Islet of Langerhans (tissue), 1 donor: ENCODE measurements at regions not wholly inside any gene's neighbourhood (a gene's known extent, or its start where the extent isn't known, plus 50 kb on each side); places are given as distances from the start of the nearest gene placed in this dataset.

Experiments
- FAIRE-seq: peaks from one replicate; lab custom pipeline; 2011; peaks lifted over from hg19 to GRCh38; lab: Jason Lieb, UNC

DNA sequence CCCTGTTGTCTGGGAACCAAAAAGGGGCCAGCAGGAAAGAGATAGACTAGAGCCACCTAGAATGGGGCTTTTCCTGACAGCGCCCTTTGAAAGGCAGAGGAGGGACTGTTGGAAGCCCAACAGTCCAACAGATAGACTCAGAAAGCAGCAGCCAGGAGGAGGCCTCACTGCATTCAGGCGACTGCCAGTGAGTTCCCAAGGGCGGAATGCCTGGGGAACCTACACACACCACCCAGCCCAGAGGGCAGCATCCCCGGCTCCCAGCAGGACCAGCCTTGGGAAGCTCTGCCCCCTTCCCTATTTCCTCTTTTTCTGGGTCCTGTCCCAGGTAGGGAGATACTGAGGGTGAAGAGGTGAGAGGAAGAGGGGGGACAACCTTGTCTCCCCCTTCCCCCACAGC lies 192.4 kb upstream of the KLF4 start:
- no peak for FAIRE-seq

DNA sequence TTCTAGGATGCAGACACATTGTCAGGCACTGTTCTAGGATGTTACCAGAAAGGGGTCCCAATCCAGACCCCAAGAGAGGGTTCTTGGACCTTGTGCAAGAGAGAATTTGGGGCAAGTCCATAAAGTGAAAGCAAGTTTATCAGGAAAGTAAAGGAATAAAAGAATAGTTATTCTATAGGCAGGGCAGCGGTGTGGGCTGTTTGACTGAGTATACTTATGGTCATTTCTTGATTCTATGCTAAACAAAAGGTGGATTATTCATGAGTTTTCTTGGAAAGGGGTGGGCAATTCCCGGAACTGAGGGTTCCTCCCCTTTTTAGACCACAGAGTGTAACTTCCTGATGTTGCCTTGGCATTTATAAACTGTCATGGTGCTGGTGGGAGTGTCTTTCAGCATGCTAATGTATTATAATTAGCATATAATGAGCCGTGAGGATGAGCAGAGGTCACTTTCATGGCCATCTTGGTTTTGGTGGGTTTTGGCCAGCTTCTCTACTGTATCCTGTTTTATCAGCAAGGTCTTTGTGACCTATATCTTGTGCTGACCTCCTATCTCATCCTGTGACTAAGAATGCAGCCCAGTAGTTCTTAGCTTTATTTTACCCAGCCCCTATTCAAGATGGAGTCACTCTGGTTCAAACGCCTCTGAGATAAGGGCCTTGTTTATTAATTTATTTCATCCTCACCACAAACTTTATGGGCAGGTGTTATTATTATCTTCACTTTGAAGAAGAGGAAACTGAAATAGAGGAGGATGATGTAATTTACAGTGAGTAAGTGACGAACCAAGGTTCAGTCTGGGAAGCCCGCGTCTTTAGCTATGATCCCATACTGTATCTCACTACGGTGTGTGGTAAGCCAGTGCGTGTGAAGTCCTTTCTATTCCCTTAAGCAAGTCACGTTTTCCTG lies 186.0 kb upstream of the KLF4 start:
- no peak for FAIRE-seq

DNA sequence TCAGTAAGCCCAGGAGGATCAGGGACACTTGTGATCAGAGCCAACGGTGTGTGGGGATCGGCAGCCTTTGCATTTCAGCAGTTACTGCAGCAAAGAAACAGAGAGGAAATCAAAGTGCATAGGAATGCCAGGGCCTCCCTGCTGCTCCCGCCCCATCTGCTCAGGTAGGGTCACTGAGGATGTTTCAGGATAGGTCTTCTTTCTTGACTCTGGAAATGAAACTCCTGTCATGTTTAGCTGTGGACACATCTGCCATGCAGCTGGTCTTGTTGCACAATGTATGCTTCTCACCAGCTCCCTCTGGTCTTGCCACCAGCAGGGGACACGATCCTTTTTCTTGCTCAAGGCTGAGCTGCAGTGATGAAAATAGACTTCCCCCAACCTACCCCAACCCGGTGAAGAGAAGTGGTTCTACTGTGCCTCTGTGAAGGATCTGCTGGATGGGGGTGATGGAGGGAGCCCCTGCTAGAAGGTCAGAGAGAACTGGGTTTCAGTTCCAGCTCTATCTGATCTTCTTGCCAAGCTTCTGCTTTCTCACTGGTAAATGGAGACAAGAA lies 185.2 kb upstream of the KLF4 start:
- no peak for FAIRE-seq

GRCh38 chr9:107673861-107674720 lies 184.5 kb upstream of the KLF4 start:
- FAIRE-seq, result no peak

DNA sequence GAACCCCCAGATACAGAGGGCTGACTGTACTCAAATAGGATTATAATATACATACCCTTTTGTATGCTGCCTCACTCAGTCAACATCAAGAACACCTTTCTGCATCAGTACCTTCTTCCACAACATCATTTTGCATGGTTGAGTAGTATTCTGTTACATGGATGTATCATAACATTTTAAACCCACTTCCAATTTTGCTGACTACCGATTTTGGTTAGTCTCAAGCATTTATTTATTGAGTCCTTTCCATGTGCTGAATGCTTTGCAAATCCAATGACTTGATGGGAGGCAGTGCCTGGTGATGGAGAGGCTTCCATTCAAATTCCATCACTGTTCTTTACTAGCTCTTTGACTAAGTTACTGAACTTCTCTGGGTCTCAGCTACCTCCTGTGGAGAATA lies 182.0 kb upstream of the KLF4 start:
- no peak for FAIRE-seq

DNA sequence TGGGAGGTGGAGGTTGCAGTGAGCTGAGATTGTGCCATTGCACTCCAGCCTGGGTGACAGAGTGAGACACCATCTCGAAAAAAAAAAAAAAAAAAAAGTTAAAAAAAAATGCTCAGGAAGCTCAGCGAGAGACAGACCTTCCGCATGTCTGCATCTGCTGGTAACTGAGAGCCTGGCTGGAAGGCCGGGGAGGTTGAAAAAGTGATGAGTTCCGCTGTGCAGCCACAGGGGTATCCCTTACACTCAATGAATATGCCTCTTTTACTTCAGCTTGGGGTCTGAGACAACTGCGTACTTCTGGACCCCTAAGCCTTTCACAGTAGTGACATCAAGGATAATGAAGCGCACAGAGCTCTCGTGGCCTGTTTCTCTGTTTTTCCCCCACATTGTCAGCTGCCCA lies 179.9 kb upstream of the KLF4 start:
- no peak for FAIRE-seq

GRCh38 chr9:107667231-107668070 lies 177.9 kb upstream of the KLF4 start:
- no peak for FAIRE-seq

- FAIRE-seq, result no peak
Observed at GRCh38 chr9:107665057-107665456, 175.5 kb upstream of the KLF4 start.

DNA sequence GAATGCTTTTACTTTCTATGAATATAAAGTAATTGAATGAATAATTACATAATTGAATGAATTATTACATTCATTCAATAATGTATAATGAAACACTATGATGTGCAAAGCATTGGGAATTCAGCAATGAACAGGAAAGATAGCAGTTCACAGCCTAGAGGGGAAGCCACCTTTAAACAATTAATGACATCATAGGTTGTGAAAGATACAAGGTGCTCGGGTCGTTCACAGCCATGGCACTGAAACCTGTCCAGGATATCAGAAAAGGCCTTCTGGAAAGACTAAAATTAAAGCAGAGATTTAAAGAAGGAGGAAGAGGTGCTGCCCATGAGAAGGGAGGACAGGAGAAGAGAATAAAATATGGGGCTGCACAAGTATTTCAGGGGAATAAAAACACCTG lies 171.4 kb upstream of the KLF4 start:
- no peak for FAIRE-seq

DNA sequence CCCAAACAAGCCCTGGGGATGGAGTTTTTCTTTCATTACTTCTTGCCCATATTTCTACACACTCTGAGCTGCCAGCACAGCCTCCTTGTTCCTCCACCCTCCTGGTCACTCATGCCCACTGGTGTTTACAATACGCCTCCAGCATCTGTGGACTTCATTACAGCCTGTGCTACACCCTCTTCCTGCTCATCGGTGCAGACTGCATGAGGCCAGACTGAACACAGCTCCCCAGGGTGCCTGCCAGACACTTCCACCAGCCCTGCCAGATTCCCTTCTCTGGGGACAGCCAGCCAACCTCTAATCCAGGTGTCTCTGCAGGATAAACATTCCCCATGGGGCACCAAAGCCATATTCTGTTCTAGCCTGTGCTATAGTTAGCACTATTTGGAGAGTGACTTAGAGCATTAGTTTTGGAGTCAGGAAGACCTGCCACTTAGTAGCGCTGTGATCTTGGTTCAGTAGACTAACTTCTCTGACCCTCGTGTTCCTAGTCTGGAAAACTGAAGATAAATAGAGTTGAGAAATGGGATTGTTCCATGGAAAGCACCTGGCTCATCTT lies 163.8 kb upstream of the KLF4 start:
- no peak for FAIRE-seq

DNA sequence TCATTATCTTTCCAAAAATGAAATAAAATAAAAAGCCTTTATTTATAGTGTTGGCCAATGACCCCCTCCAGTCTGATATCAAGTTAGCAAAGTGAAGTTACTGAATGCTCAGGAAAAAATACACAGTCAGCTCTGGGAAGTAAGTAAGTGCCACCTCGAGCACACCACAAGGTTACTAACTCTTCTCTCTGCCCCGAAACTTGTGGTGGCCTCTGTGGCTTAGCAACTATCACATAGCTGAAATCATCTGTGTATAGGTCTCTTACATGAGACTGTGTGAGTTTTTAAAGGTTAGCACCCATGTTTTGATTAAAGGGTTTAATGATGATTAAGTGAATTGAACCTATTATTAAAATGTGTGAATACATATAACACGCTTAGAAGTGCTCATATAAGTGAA lies 161.4 kb upstream of the KLF4 start:
- FAIRE-seq, result no peak

DNA sequence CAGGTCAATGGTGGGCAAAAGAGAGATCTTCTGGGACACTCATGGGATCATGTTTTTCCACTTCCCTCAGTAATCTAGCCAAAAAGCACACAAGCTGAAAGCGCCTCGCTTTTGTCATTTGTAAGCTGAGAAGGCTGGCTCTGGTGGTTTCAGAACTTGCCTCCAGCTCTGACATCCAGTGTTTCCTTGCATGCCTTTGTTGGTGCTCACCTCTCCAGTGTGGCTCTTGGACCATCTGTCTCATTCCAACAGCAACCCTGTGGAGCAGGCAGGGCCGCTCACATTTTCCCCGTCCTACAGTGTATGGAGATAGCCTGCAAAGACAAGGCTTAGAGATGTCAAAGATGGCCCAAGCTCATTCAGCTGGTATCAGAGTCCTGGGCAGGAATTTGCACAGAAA lies 160.8 kb upstream of the KLF4 start:
- no peak for FAIRE-seq

DNA sequence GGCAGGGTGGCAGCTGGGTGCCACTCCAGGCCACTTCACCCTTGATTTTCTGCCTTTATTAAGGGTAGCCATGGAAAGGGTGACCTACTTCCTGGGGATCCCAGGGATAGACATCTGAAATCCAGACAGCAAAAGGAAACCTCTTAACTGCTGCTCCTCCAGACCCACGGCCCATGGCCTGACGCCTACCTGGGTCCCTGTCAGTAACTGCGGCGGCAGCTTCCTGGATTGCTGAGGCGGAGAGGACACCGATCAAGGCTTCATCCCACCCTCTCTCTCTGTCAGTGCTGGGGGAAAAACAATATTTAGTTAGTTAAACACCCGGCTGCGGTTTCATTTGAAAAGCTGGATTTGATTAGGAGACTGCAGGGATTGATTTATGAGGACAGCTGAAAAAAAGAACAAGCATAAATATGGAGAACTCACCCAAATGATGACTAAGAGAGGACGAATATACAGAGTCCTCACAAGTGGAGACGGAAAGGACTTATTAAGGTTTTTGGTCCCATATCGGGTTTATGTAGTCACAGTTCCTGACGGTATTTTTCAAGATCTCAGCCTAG lies 158.7 kb upstream of the KLF4 start:
- no peak for FAIRE-seq

GRCh38 chr9:107647611-107648010 lies 158.0 kb upstream of the KLF4 start:
- FAIRE-seq, result no peak

- FAIRE-seq, result no peak
Observed at GRCh38 chr9:107647141-107647540, 157.6 kb upstream of the KLF4 start.

DNA sequence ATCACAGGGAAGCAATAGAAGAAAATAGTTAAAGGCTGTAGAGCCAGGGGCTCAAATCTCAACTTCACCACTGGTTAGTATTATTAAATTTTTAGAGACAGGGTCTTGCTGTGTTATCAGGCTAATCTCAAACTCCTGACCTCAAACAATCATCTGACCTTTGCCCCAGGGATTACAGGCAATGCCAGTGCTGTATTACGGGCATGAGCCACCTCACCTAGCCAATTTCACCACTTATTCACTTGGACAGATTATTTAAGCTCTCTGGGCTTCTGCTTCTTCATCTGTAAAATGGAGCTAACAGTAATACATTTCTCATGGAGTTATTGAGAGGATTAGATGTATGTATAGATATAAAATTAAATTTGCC lies 155.9 kb upstream of the KLF4 start:
- no peak for FAIRE-seq

- no peak for FAIRE-seq
Observed at GRCh38 chr9:107644733-107645463, 155.3 kb upstream of the KLF4 start.

- FAIRE-seq, result no peak
Observed at GRCh38 chr9:107639426-107639825, 149.9 kb upstream of the KLF4 start.

DNA sequence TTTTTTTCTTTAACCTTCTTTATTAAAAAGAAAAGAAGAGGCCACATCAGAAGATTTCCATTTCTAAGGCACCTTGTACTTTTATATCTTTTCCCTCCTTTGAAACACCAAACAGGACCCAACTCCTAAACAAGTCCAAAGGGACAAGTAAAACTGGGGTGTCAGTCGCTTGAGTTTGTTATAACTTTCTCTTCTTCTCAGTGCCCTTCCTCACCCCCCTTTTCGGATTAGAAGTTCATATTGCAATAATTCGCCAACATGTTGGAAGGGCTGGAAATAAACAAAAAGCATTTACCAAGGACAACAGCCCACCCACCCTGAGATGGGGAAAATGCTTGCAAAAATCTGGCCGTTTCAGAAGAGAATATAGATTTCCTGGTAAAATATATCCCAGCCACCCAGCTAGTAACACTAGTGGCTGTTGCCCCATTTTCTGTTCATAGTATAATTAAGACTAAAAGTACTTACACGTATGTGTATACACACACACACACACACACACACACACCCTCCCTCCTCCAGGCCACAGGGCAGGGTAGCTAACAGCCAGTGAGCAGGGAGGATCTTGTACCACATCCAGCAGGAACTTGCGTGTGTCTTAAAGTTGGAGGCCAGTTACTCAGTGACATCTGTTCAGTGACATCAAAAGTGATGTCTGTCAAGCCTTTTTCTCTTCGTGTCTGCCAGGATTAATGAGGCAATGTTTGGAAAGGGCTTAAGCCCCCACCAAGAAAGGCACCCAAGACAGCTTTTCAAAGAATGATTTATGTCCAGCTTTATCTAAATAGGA lies 149.1 kb upstream of the KLF4 start:
- no peak for FAIRE-seq
